Upper lobe of right lung (tissue), 1 donor: ENCODE measurements at regions not wholly inside any gene's neighbourhood (a gene's known extent, or its start where the extent isn't known, plus 50 kb on each side); places are given as distances from the start of the nearest gene placed in this dataset.

ENCODE experiments used
- ATAC-seq: fragments of 200-7000 bp; cut with Tn5 transposase; one replicate; pipeline ENCODE4 v1.9.1; 2020; ENCODE audit warnings: mild to moderate bottlenecking, moderate library complexity
- DNase-seq: peaks from one replicate; pipeline ENCODE4 v3.0.0-alpha.2; 2020
- H3K27ac ChIP-seq: fragments of 200-600 bp; one replicate; pipeline ENCODE4 v1.8.0; 2022
- H3K27me3 ChIP-seq: fragments of 200-600 bp; one replicate; pipeline ENCODE4 v1.8.0; 2022; ENCODE audit warnings: mild to moderate bottlenecking
- H3K36me3 ChIP-seq: fragments of 200-600 bp; one replicate; pipeline ENCODE4 v1.8.0; 2022
- H3K4me1 ChIP-seq: fragments of 200-600 bp; one replicate; pipeline ENCODE4 v1.8.0; 2022
- H3K4me3 ChIP-seq: fragments of 200-600 bp; one replicate; pipeline ENCODE4 v1.8.0; 2022; ENCODE audit warnings: mild to moderate bottlenecking
- H3K9me3 ChIP-seq: fragments of 200-600 bp; one replicate; pipeline ENCODE4 v1.8.0; 2022
- CTCF ChIP-seq: fragments of 200-600 bp; IDR thresholded peaks from one replicate; pipeline ENCODE4 v1.8.0; 2022; ENCODE audit warnings: antibody characterized with exemption
- intact Hi-C: fragments of 100-400 bp; cut with DNase I; formaldehyde crosslinking; loops from one replicate; pipeline ENCODE4 v1.11.0; 2022
- donor health status: DM: no; HTN: yes; CAD: no; lungs with severe emphysema.

- TF ChIP-seq CTCF, result no peak
- no peak for DNase-seq
- intact Hi-C loops, result no loop called here
- ATAC-seq, result no peak
- H3K9me3 ChIP-seq, result no peaks in the 10 kb centered on the region
- H3K27me3 ChIP-seq, result no peaks in the 10 kb centered on the region
- H3K4me1 ChIP-seq, result no peaks in the 10 kb centered on the region
- no peaks in the 10 kb centered on the region for H3K36me3 ChIP-seq
- no peak overlapping the region for H3K27ac ChIP-seq
- no peak overlapping the region for H3K4me3 ChIP-seq
These were observed 438.3 kb downstream of the SLC16A7 start for GRCh38 chr12:60034147-60034546.

GRCh38 chr12:60035835-60036234, 440.0 kb downstream of the SLC16A7 start:
- TF ChIP-seq CTCF, result no peak
- no peak for ATAC-seq
- Histone ChIP-seq H3K9me3 (no peaks in the 10 kb centered on the region), H3K27ac (no peak overlapping the region), H3K36me3 (no peaks in the 10 kb centered on the region), H3K4me3 (no peak overlapping the region), H3K27me3 (no peaks in the 10 kb centered on the region), H3K4me1 (no peaks in the 10 kb centered on the region)
- no peak for DNase-seq
- intact Hi-C loops, result no loop called here

- DNase-seq (no peak), ATAC-seq (no peak)
- TF ChIP-seq CTCF, result no peak
- no peak overlapping the region for H3K27ac ChIP-seq
- no peaks in the 10 kb centered on the region for H3K4me1 ChIP-seq
- no peaks in the 10 kb centered on the region for H3K36me3 ChIP-seq
- no peaks in the 10 kb centered on the region for H3K9me3 ChIP-seq
- no peaks in the 10 kb centered on the region for H3K27me3 ChIP-seq
- intact Hi-C loops, result no loop called here
- H3K4me3 ChIP-seq, result no peak overlapping the region
These were observed 447.0 kb downstream of the SLC16A7 start for GRCh38 chr12:60042835-60043234.

GRCh38 chr12:60043236-60043635, 447.4 kb downstream of the SLC16A7 start:
- Histone ChIP-seq H3K27me3 (no peaks in the 10 kb centered on the region), H3K27ac (no peak overlapping the region), H3K36me3 (no peaks in the 10 kb centered on the region), H3K4me3 (no peak overlapping the region), H3K4me1 (no peaks in the 10 kb centered on the region), H3K9me3 (no peaks in the 10 kb centered on the region)
- TF ChIP-seq CTCF, result no peak
- DNase-seq, result no peak
- ATAC-seq, result no peak
- intact Hi-C loops, result no loop called here

GRCh38 chr12:60052483-60052882, 456.7 kb downstream of the SLC16A7 start:
- no peak for TF ChIP-seq CTCF
- intact Hi-C loops, result no loop called here
- ATAC-seq, result no peak
- no peaks in the 10 kb centered on the region for H3K9me3 ChIP-seq
- no peaks in the 10 kb centered on the region for H3K36me3 ChIP-seq
- DNase-seq, result no peak
- no peaks in the 10 kb centered on the region for H3K4me1 ChIP-seq
- no peak overlapping the region for H3K27ac ChIP-seq
- no peak overlapping the region for H3K4me3 ChIP-seq
- H3K27me3 ChIP-seq, result no peaks in the 10 kb centered on the region

GRCh38 chr12:60059180-60059579, 463.4 kb downstream of the SLC16A7 start:
- no peak for DNase-seq
- no peaks in the 10 kb centered on the region for H3K27me3 ChIP-seq
- no peaks in the 10 kb centered on the region for H3K9me3 ChIP-seq
- no peak overlapping the region for H3K4me3 ChIP-seq
- H3K36me3 ChIP-seq, result no peaks in the 10 kb centered on the region
- no peak overlapping the region for H3K27ac ChIP-seq
- intact Hi-C loops, result no loop called here
- H3K4me1 ChIP-seq, result no peaks in the 10 kb centered on the region
- TF ChIP-seq CTCF, result no peak
- no peak for ATAC-seq
